Hepatocyte (in vitro differentiated cells): ENCODE measurements at regions not wholly inside any gene's neighbourhood (a gene's known extent, or its start where the extent isn't known, plus 50 kb on each side); places are given as distances from the start of the nearest gene placed in this dataset.
"Not testable (repeated sequence)": the region's sequence is repeated elsewhere in the genome, so short reads cannot be mapped to it uniquely, and the experiment has no call there.

Source experiments
- DNase-seq: peaks from one replicate; pipeline ENCODE4 v3.0.0-alpha.2; 2016; ENCODE audit warnings: low spot score
- H2AFZ ChIP-seq: fragments of 200-600 bp; sonication (generic); 2 replicates; pipeline ENCODE4 v1.6.0; 2016; ENCODE audit warnings: antibody characterized with exemption, mild to moderate bottlenecking
- H3K27ac ChIP-seq: fragments of 200-600 bp; sonication (generic); 2 replicates; pipeline ENCODE4 v1.5.1; 2016; ENCODE audit warnings: mild to moderate bottlenecking
- H3K27me3 ChIP-seq: fragments of 200-600 bp; sonication (generic); 2 replicates; pipeline ENCODE4 v1.6.1; 2016
- H3K36me3 ChIP-seq: fragments of 200-600 bp; sonication (generic); replicated peaks from 2 replicates; pipeline ENCODE4 v1.5.1; 2016; ENCODE audit warnings: low read depth; ENCODE audit not compliant: insufficient read depth
- H3K4me1 ChIP-seq: fragments of 200-600 bp; sonication (generic); 2 replicates; pipeline ENCODE4 v1.5.1; 2016; ENCODE audit warnings: mild to moderate bottlenecking, moderate library complexity; ENCODE audit not compliant: insufficient read depth
- H3K4me2 ChIP-seq: fragments of 200-600 bp; sonication (generic); 2 replicates; pipeline ENCODE4 v1.6.0; 2016
- H3K4me3 ChIP-seq: fragments of 200-600 bp; sonication (generic); 2 replicates; pipeline ENCODE4 v1.5.1; 2016; ENCODE audit warnings: mild to moderate bottlenecking
- H3K79me2 ChIP-seq: fragments of 200-600 bp; sonication (generic); 2 replicates; pipeline ENCODE4 v1.6.0; 2017; ENCODE audit warnings: mild to moderate bottlenecking
- H3K9me2 ChIP-seq: fragments of 200-600 bp; sonication (generic); replicated peaks from 2 replicates; pipeline ENCODE4 v1.6.0; 2017; ENCODE audit warnings: mild to moderate bottlenecking; ENCODE audit not compliant: insufficient read depth
- H3K9me3 ChIP-seq: fragments of 200-600 bp; sonication (generic); 2 replicates; pipeline ENCODE4 v1.5.1; 2016; ENCODE audit warnings: low read depth, mild to moderate bottlenecking
- H4K20me1 ChIP-seq: fragments of 200-600 bp; sonication (generic); 2 replicates; pipeline ENCODE4 v1.6.0; 2016; ENCODE audit warnings: mild to moderate bottlenecking; ENCODE audit not compliant: insufficient read depth, poor library complexity, severe bottlenecking
- EZH2 ChIP-seq: fragments of 200-600 bp; sonication (generic); IDR thresholded peaks from 2 replicates; pipeline ENCODE4 v1.6.1; 2016; ENCODE audit warnings: antibody characterized with exemption, mild to moderate bottlenecking, borderline replicate concordance
- EZH2phosphoT487 ChIP-seq: fragments of 200-600 bp; sonication (generic); IDR thresholded peaks from one replicate; pipeline ENCODE4 v1.6.1; 2018; ENCODE audit warnings: antibody characterized with exemption, mild to moderate bottlenecking, low read depth, moderate library complexity; ENCODE audit not compliant: unreplicated experiment, severe bottlenecking
- WGBS: methylation state at CpG from one replicate; pipeline ENCODE4 v1.1.6; 2016; ENCODE audit warnings: low lambda C conversion rate; ENCODE audit errors: missing lambda C conversion rate; 5-methylcytosine and 5-hydroxymethylcytosine counted together
- TF ChIP-seq, protein P1 (sequence below): fragments of 200-600 bp; sonication (generic); IDR thresholded peaks from 2 replicates; pipeline ENCODE4 v1.5.1; 2016; ENCODE audit warnings: antibody characterized with exemption, mild to moderate bottlenecking; ENCODE audit not compliant: poor library complexity

DNA sequence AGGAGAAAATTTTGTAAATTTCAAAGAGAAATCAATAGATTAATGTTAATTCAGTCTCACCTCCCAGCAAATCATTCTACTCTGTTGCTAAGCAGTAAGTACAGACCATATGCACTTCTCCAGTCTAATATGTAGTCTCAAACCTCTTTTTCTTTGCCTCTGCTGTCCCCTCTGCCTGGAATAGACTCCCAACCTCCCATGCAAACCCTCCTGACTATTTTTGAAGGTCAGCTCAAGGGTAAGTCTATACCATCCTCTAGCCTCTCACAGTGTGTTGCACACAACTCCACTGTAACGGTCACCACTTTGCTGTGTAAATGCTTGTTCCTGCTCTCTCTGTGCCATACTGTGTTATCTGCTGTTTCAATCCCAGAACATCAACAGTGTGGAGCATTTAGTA, 94.5 kb upstream of the TRIM77 start:
- not testable (repeated sequence) for H3K36me3 ChIP-seq, H3K4me2 ChIP-seq, H3K4me3 ChIP-seq, H3K27ac ChIP-seq, H3K79me2 ChIP-seq, H3K9me3 ChIP-seq, DNase-seq, H3K4me1 ChIP-seq, H2AFZ ChIP-seq, H4K20me1 ChIP-seq, H3K27me3 ChIP-seq, H3K9me2 ChIP-seq
- 83% methylated on average over 1 of the region's 1 CpG for WGBS
- TF ChIP-seq, protein P1, sequence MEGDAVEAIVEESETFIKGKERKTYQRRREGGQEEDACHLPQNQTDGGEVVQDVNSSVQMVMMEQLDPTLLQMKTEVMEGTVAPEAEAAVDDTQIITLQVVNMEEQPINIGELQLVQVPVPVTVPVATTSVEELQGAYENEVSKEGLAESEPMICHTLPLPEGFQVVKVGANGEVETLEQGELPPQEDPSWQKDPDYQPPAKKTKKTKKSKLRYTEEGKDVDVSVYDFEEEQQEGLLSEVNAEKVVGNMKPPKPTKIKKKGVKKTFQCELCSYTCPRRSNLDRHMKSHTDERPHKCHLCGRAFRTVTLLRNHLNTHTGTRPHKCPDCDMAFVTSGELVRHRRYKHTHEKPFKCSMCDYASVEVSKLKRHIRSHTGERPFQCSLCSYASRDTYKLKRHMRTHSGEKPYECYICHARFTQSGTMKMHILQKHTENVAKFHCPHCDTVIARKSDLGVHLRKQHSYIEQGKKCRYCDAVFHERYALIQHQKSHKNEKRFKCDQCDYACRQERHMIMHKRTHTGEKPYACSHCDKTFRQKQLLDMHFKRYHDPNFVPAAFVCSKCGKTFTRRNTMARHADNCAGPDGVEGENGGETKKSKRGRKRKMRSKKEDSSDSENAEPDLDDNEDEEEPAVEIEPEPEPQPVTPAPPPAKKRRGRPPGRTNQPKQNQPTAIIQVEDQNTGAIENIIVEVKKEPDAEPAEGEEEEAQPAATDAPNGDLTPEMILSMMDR, result peak; percentile 23

DNA sequence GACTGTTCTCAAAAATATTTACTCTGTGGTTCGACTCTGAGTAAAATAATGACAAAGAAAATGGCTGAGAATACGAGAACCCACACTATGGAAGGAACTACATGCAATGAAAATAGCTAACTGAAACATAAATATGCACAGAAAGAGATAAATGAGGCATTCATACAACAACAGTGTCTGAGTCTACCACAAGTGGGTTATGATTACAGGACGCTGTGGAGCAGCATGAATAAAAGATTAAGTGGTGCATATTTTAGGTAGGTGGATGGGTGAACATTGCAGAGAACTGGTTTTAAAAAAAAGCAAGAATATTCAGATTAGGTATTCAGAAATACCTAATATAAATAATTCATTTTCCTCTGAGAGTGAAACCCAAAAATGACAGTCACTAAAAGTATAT, 93.9 kb upstream of the TRIM77 start:
- H3K9me2 ChIP-seq, H4K20me1 ChIP-seq, H3K79me2 ChIP-seq, DNase-seq, H3K4me3 ChIP-seq, H3K4me2 ChIP-seq, H3K4me1 ChIP-seq, H2AFZ ChIP-seq, H3K27me3 ChIP-seq, H3K27ac ChIP-seq, H3K36me3 ChIP-seq, H3K9me3 ChIP-seq: not testable (repeated sequence)
- 79% methylated on average over 3 of the region's 3 CpGs for WGBS

DNA sequence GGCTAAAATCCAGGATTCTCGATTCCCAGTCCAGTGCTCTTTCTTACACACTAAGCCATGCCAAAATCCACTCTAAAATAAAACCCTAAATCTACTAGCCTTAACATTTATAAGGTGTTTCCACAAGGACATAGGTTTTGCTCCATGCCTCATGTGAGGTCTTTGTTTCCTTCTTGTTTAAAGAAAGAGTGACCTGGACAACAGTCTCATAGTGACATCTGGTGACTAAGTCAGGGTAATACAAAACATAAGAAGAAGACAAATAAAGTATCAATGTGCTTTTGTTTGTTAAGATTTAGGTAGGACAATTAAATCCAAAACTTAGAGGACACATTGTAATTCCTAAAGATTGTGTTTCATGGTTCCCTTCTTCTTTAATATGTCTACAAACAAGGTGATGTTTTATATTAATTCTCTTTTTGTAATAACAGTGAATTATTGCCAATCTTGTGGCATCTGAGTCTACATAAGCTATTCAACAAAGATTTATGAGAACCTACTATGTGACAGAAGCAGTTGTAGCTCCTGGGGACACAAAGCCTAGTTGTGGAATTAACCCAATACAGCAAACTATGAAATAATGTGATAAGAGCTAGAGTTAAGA, 93.0 kb upstream of the TRIM77 start:
- not testable (repeated sequence) for H3K9me3 ChIP-seq, H3K4me2 ChIP-seq, H3K9me2 ChIP-seq, H3K79me2 ChIP-seq, H3K36me3 ChIP-seq, H3K27ac ChIP-seq, H3K27me3 ChIP-seq, H4K20me1 ChIP-seq, H3K4me1 ChIP-seq, H3K4me3 ChIP-seq
- 21% methylated on average over 1 of the region's 1 CpG for WGBS
- peak overlapping the region; percentile 26 for H2AFZ ChIP-seq
- TF ChIP-seq, protein P1, result peak; percentile 63
- peak; percentile 21 for DNase-seq

DNA sequence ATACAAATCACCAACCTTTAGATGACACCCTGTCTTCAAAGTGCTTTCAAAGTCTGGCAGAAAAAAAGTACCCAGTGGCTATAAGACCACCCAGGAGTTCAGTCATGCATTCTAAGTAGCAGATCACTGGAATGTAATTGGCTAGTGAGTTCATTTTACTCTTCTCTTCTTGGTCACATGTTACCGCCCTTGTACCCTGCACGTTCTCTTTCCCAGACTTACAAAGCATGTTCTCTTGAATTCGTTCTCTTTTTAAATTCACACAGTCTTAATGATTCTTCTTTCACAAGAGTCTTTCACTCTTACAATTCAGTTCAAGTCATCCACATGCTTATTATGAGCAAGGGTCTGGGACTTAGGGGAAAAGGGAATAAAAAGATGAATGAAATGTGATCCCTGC, 89.4 kb upstream of the TRIM77 start:
- H3K27me3 ChIP-seq, DNase-seq, H3K79me2 ChIP-seq, H3K4me3 ChIP-seq, H3K4me2 ChIP-seq, H3K36me3 ChIP-seq, H3K27ac ChIP-seq, H3K4me1 ChIP-seq, H3K9me3 ChIP-seq, H4K20me1 ChIP-seq, H2AFZ ChIP-seq, H3K9me2 ChIP-seq: not testable (repeated sequence)
- WGBS, result 70% methylated on average over 3 of the region's 3 CpGs

DNA sequence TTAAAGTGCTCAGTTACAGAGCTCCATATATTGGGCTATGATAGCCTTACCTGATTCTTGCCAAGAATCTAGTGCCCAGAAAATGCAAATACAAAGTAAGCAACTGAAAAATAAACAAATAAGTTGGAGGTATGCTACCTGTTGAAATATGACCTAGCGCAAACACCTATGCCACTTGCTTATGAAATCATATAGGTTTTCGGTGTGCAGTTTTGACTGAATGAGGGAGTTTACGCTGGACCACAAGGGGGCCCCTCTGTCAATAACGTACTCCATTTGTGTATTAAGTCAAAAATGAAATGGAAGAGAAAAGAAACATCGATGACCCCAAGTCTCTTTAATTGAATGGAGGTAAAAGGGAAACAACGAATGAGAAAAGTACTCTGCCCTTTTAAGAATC, 84.9 kb upstream of the TRIM77 start:
- WGBS, result 80% methylated on average over 6 of the region's 6 CpGs
- Histone ChIP-seq H3K4me3 (no peak overlapping the region), H3K27me3 (no peaks in the 10 kb centered on the region), H3K9me2 (no peaks in the 10 kb centered on the region), H3K36me3 (no peaks in the 10 kb centered on the region), H3K4me2 (no peak overlapping the region), H3K9me3 (no peaks in the 10 kb centered on the region), H2AFZ (no peak overlapping the region), H3K27ac (no peak overlapping the region), H3K79me2 (no peaks in the 10 kb centered on the region), H3K4me1 (no peaks in the 10 kb centered on the region), H4K20me1 (no peaks in the 10 kb centered on the region)
- DNase-seq, result no peak
- no peak for TF ChIP-seq EZH2
- TF ChIP-seq EZH2phosphoT487, result no peak
- TF ChIP-seq, protein P1, result no peak
